ENCODE measurements at regions not wholly inside any gene's neighbourhood (a gene's known extent, or its start where the extent isn't known, plus 50 kb on each side); places are given as distances from the start of the nearest gene placed in this dataset.

GRCh38 chr4:14568351-14568750 is 433.9 kb upstream of the CPEB2 start:
- no peak for TF ChIP-seq CTCF (IDR thresholded peaks at IDR 0.05; ENCODE audit: low read length)
- no peak for TF ChIP-seq EZH2 (optimal IDR thresholded peaks at IDR 0.05; ENCODE audit: low read depth, low read length)

All from MM.1S (cell line).